ENCODE measurements at regions not wholly inside any gene's neighbourhood (a gene's known extent, or its start where the extent isn't known, plus 50 kb on each side); places are given as distances from the start of the nearest gene placed in this dataset.

- no peak for DNase-seq
These were observed 117.9 kb upstream of the MLN start for GRCh38 chr6:33921745-33922144.

- DNase-seq = no peak
These were observed 114.4 kb upstream of the MLN start for GRCh38 chr6:33918175-33918695.

- DNase-seq = no peak
These were observed 111.3 kb upstream of the MLN start for GRCh38 chr6:33915134-33915533.

GRCh38 chr6:33914645-33915044 is 110.8 kb upstream of the MLN start:
- peak; percentile 53 for DNase-seq

- DNase-seq = no peak
These were observed 108.4 kb upstream of the MLN start for GRCh38 chr6:33912195-33912594.

- no peak for DNase-seq
These were observed 107.7 kb upstream of the MLN start for GRCh38 chr6:33911488-33911887.

GRCh38 chr6:33910594-33910993 is 106.8 kb upstream of the MLN start:
- no peak for DNase-seq

- DNase-seq = no peak
These were observed 105.9 kb upstream of the MLN start for GRCh38 chr6:33909737-33910136.

GRCh38 chr6:33908025-33908424 is 104.2 kb upstream of the MLN start:
- no peak for DNase-seq

- no peak for DNase-seq
These were observed 103.4 kb upstream of the MLN start for GRCh38 chr6:33907227-33907626.

GRCh38 chr6:33906439-33906838 is 102.6 kb upstream of the MLN start:
- no peak for DNase-seq

GRCh38 chr6:33905071-33905609 is 101.3 kb upstream of the MLN start:
- peak; percentile 76 for DNase-seq

- no peak for DNase-seq
These were observed 100.9 kb upstream of the MLN start for GRCh38 chr6:33904747-33905065.

GRCh38 chr6:33904050-33904746 is 100.4 kb upstream of the MLN start:
- DNase-seq = peak; percentile 80

GRCh38 chr6:33903579-33903978 is 99.8 kb upstream of the MLN start:
- no peak for DNase-seq

- DNase-seq = no peak
These were observed 98.7 kb upstream of the MLN start for GRCh38 chr6:33902457-33902853.

- DNase-seq = no peak
These were observed 98.1 kb upstream of the MLN start for GRCh38 chr6:33901822-33902456.

- no peak for DNase-seq
These were observed 95.0 kb upstream of the MLN start for GRCh38 chr6:33898771-33899170.

GRCh38 chr6:33897189-33897780 is 93.5 kb upstream of the MLN start:
- DNase-seq = no peak

- DNase-seq = no peak
These were observed 92.8 kb upstream of the MLN start for GRCh38 chr6:33896391-33897188.

GRCh38 chr6:33895988-33896387 is 92.2 kb upstream of the MLN start:
- no peak for DNase-seq

GRCh38 chr6:33895296-33895695 is 91.5 kb upstream of the MLN start:
- peak; percentile 40 for DNase-seq

GRCh38 chr6:33894438-33894837 is 90.6 kb upstream of the MLN start:
- DNase-seq = no peak
